ENCODE measurements at regions not wholly inside any gene's neighbourhood (a gene's known extent, or its start where the extent isn't known, plus 50 kb on each side); places are given as distances from the start of the nearest gene placed in this dataset.

GRCh38 chr3:43206632-43207031 is 79.7 kb upstream of the SNRK start:
- H3K27ac Mint-ChIP-seq: peak overlapping the region in 1 of 10 donors; percentile 4
- ATAC-seq (no peak), DNase-seq (no peak)
- no peaks in the 10 kb centered on the region for H3K27me3 Mint-ChIP-seq
- no peaks in the 10 kb centered on the region for H3K36me3 Mint-ChIP-seq
- peaks cover 0 to 13% (median 8%) of the 10 kb centered on the region in 4 donors for H3K4me1 Mint-ChIP-seq
- no peaks in the 10 kb centered on the region for H3K9me3 Mint-ChIP-seq
- H3K4me3 Mint-ChIP-seq: no peak overlapping the region
- POLR2A ChIA-PET: no interaction called here

GRCh38 chr3:43206105-43206504 is 80.2 kb upstream of the SNRK start:
- DNase-seq (no peak), ATAC-seq (no peak)
- Mint-ChIP-seq H3K27ac (peak overlapping the region in 3 of 10 donors; percentile 0 to 40 (median 11)), H3K4me1 (peaks cover 4 to 18% (median 12%) of the 10 kb centered on the region in 4 donors), H3K9me3 (no peaks in the 10 kb centered on the region), H3K27me3 (no peaks in the 10 kb centered on the region), H3K4me3 (no peak overlapping the region), H3K36me3 (no peaks in the 10 kb centered on the region)
- POLR2A ChIA-PET: no interaction called here

DNA sequence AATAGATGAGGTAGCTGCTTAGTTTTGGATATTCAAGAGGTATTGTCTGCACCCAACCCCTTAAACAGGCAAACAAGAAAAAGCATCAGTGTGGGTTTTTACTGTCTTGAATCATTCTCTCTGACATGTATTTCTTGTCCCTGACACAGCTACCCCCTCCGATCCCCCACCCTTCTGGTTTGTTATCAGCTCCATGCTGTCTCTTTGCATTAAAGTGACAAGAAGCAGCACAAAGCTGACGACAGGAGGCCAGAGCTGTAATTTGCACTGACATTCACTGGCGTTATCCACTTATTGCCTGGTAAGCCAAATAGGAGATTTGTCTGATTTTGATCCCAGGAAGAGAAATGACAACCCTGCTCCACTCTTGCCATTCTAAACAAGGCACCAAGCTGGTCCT is 83.3 kb upstream of the SNRK start:
- H3K27me3 Mint-ChIP-seq: no peaks in the 10 kb centered on the region
- no peak for ATAC-seq
- no peaks in the 10 kb centered on the region for H3K9me3 Mint-ChIP-seq
- POLR2A ChIA-PET: interaction anchor here (0.7 to 1.1 kb wide), 3 partner anchors 8 to 24 kb away, joined by 3 to 8 read pairs (median 3); no protein-coding TSS in a partner anchor
- no peak overlapping the region for H3K4me3 Mint-ChIP-seq
- H3K36me3 Mint-ChIP-seq: no peaks in the 10 kb centered on the region
- DNase-seq: no peak
- H3K27ac Mint-ChIP-seq: peak overlapping the region in 3 of 10 donors; percentile 43 to 85 (median 47)
- H3K4me1 Mint-ChIP-seq: peaks cover 20 to 32% (median 27%) of the 10 kb centered on the region in 4 donors

DNA sequence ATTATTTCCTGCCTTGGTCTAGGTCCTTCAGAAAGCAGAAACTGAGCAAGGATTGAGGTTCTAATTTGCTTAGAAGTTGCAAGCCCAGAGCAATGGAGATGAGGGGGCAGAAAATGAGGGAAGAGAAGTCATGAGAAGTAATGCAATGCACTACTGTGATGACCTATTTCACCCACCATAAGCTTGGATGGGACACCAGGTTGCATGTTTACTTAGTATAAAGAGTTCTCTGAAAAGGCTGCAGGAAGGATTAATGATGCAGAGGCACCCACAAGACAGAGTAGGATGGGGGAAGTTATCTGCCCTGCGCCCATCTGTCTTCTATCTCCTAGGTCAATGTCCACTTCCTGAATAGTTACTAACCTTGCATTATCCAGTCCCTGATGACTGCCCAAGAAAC is 84.8 kb upstream of the SNRK start:
- POLR2A ChIA-PET: no interaction called here
- Mint-ChIP-seq H3K27ac (peak overlapping the region in 1 of 10 donors; percentile 21), H3K4me3 (no peak overlapping the region), H3K36me3 (no peaks in the 10 kb centered on the region), H3K4me1 (peaks cover 28 to 46% (median 38%) of the 10 kb centered on the region in 4 donors), H3K27me3 (peaks cover 0 to 1% (median 0%) of the 10 kb centered on the region in 5 donors), H3K9me3 (no peaks in the 10 kb centered on the region)
- ATAC-seq: no peak
- no peak for DNase-seq

GRCh38 chr3:43199645-43200306 is 86.6 kb upstream of the SNRK start:
- ATAC-seq (no peak), DNase-seq (no peak)
- peaks cover 38 to 64% (median 53%) of the 10 kb centered on the region in 4 donors for H3K4me1 Mint-ChIP-seq
- POLR2A ChIA-PET: no interaction called here
- no peaks in the 10 kb centered on the region for H3K9me3 Mint-ChIP-seq
- peak overlapping the region in 3 of 10 donors; percentile 36 to 63 (median 38) for H3K27ac Mint-ChIP-seq
- H3K27me3 Mint-ChIP-seq: peaks cover 0 to 1% (median 0%) of the 10 kb centered on the region in 5 donors
- no peak overlapping the region for H3K4me3 Mint-ChIP-seq
- H3K36me3 Mint-ChIP-seq: no peaks in the 10 kb centered on the region

DNA sequence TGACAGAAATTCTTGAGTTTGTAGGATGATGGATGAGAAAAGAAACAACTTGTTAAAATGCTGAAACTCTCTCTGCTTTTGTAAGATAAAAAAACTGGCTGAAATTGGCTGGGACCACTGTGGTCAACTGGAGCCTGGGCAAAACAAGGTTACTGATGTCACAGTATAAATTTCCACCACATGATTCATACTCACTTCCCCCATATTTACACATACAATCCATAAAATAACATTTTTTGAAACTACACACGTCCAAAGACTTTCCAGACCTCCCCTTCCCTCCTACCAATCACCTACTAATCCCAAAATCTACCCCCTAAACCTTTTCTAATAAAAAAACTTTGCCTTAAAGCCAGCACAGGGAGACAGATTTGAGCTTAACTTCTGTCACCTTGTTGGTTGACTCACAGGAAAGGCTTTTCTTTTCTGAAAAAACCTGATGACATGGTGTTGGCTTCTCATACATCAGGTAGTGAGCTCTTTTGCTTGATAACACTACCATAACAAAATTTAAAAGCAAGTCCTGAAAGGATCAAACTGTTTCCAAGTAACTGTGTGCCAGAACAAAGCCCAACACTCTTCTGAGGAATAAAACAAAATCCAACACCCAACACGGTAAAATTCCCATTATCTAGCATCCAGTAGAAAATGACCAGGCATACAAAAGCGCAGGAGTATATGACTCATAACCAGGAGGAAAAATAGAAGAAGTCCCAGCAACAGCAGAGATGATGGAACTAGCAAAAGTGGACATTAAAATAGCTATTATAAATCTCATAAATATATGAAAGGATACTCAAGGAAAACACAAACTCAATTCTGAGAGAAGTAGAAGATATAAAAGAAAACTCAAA is 87.3 kb upstream of the SNRK start:
- Mint-ChIP-seq H3K27ac (peak overlapping the region in 6 of 10 donors; percentile 9 to 98 (median 50)), H3K36me3 (no peaks in the 10 kb centered on the region), H3K4me1 (peaks cover 45 to 71% (median 61%) of the 10 kb centered on the region in 4 donors), H3K27me3 (peaks cover 0 to 1% (median 0%) of the 10 kb centered on the region in 5 donors), H3K9me3 (no peaks in the 10 kb centered on the region), H3K4me3 (peak overlapping the region in 6 of 10 donors; percentile 5 to 69 (median 41))
- DNase-seq: no peak
- POLR2A ChIA-PET: interaction anchor here (3.4 kb wide), 1 partner anchor 19 kb away, joined by 10 read pairs; no protein-coding TSS in a partner anchor
- ATAC-seq: no peak

GRCh38 chr3:43198301-43198700 is 88.0 kb upstream of the SNRK start:
- H3K9me3 Mint-ChIP-seq: no peaks in the 10 kb centered on the region
- peak overlapping the region in 5 of 10 donors; percentile 9 to 98 (median 61) for H3K27ac Mint-ChIP-seq
- H3K4me1 Mint-ChIP-seq: peaks cover 48 to 78% (median 68%) of the 10 kb centered on the region in 4 donors
- ATAC-seq: peak; percentile 29
- POLR2A ChIA-PET: interaction anchor here (1.6 to 3.4 kb wide), 2 partner anchors 18 to 36 kb away, joined by 4 to 10 read pairs; no protein-coding TSS in a partner anchor
- H3K36me3 Mint-ChIP-seq: no peaks in the 10 kb centered on the region
- H3K27me3 Mint-ChIP-seq: peaks cover 0 to 1% (median 0%) of the 10 kb centered on the region in 5 donors
- DNase-seq: no peak
- peak overlapping the region in 7 of 10 donors; percentile 8 to 69 (median 20) for H3K4me3 Mint-ChIP-seq

- Mint-ChIP-seq H3K27me3 (peaks cover 0 to 1% (median 0%) of the 10 kb centered on the region in 5 donors), H3K36me3 (no peaks in the 10 kb centered on the region), H3K4me1 (peaks cover 58 to 90% (median 79%) of the 10 kb centered on the region in 4 donors), H3K9me3 (no peaks in the 10 kb centered on the region), H3K4me3 (peak overlapping the region in 8 of 10 donors; percentile 34 to 71 (median 60)), H3K27ac (peak overlapping the region in 9 of 10 donors; percentile 95 to 98 (median 97))
- DNase-seq (no peak), ATAC-seq (no peak)
- POLR2A ChIA-PET: interaction anchor here (1.6 to 3.4 kb wide), 2 partner anchors 17 to 35 kb away, joined by 4 to 10 read pairs; no protein-coding TSS in a partner anchor
These were observed 89.2 kb upstream of the SNRK start for GRCh38 chr3:43197181-43197580.

- Mint-ChIP-seq H3K4me1 (peaks cover 63 to 94% (median 83%) of the 10 kb centered on the region in 4 donors), H3K4me3 (peak overlapping the region in 8 of 10 donors; percentile 24 to 71 (median 52))
These were observed 89.6 kb upstream of the SNRK start for GRCh38 chr3:43196721-43197120.

GRCh38 chr3:43195115-43195498 is 89.2 kb upstream of the POMGNT2 start:
- H3K36me3 Mint-ChIP-seq: no peaks in the 10 kb centered on the region
- peaks cover 0 to 7% (median 0%) of the 10 kb centered on the region in 9 donors for H3K9me3 Mint-ChIP-seq
- peaks cover 62 to 90% (median 84%) of the 10 kb centered on the region in 4 donors for H3K4me1 Mint-ChIP-seq
- peaks cover 0 to 1% (median 0%) of the 10 kb centered on the region in 5 donors for H3K27me3 Mint-ChIP-seq
- DNase-seq: no peak
- H3K4me3 Mint-ChIP-seq: peak overlapping the region; percentile 29 to 82 (median 71)
- ATAC-seq: peak; percentile 19 to 31
- peak overlapping the region; percentile 95 to 98 (median 97) for H3K27ac Mint-ChIP-seq
- POLR2A ChIA-PET: interaction anchor here (0.7 to 4.8 kb wide), 6 partner anchors 11 to 111 kb away, joined by 3 to 60 read pairs (median 8); no protein-coding TSS in a partner anchor

More at GRCh38 chr3:43196721-43197120, 89.6 kb upstream of the SNRK start:
- Mint-ChIP-seq H3K27ac (peak overlapping the region; percentile 95 to 98 (median 97)), H3K9me3 (no peaks in the 10 kb centered on the region), H3K27me3 (peaks cover 0 to 1% (median 0%) of the 10 kb centered on the region in 5 donors), H3K36me3 (no peaks in the 10 kb centered on the region)
- ATAC-seq (no peak), DNase-seq (no peak)
- POLR2A ChIA-PET: interaction anchor here (1.6 to 3.4 kb wide), 2 partner anchors 16 to 34 kb away, joined by 4 to 10 read pairs; no protein-coding TSS in a partner anchor

GRCh38 chr3:43194490-43195114 is 88.7 kb upstream of the POMGNT2 start:
- DNase-seq (peak in 5 of 10 donors; percentile 38 to 74 (median 60)), ATAC-seq (peak; percentile 87 to 93)
- Mint-ChIP-seq H3K36me3 (no peaks in the 10 kb centered on the region), H3K27me3 (peaks cover 0 to 1% (median 0%) of the 10 kb centered on the region in 5 donors), H3K4me1 (peaks cover 63 to 89% (median 81%) of the 10 kb centered on the region in 4 donors), H3K4me3 (peak overlapping the region; percentile 42 to 82 (median 71)), H3K9me3 (peaks cover 0 to 12% (median 0%) of the 10 kb centered on the region in 9 donors), H3K27ac (peak overlapping the region; percentile 95 to 98 (median 97))
- POLR2A ChIA-PET: interaction anchor here (0.7 to 4.8 kb wide), 7 partner anchors 11 to 308 kb away, joined by 3 to 60 read pairs (median 6); no protein-coding TSS in a partner anchor

All from naive thymus-derived CD8-positive, alpha-beta T cell (primary cell).